Fibroblast of the aortic adventitia (primary cell): ENCODE measurements at regions not wholly inside any gene's neighbourhood (a gene's known extent, or its start where the extent isn't known, plus 50 kb on each side); places are given as distances from the start of the nearest gene placed in this dataset.

ENCODE experiments used
- DNase-seq: peaks from one replicate; pipeline ENCODE4 v3.0.0-alpha.2; 2010; ENCODE audit warnings: low read depth
- H3K4me3 ChIP-seq: 2 replicates; pipeline ENCODE4 v1.5.1; 2011; ENCODE audit warnings: low read depth, mild to moderate bottlenecking, control low read depth, low read length, moderate library complexity
- TF ChIP-seq, protein P1 (sequence below): IDR thresholded peaks from 2 replicates; pipeline ENCODE4 v1.5.1; 2011; ENCODE audit warnings: mild to moderate bottlenecking, low read length, control low read depth, inconsistent platforms; ENCODE audit not compliant: insufficient read depth

DNA sequence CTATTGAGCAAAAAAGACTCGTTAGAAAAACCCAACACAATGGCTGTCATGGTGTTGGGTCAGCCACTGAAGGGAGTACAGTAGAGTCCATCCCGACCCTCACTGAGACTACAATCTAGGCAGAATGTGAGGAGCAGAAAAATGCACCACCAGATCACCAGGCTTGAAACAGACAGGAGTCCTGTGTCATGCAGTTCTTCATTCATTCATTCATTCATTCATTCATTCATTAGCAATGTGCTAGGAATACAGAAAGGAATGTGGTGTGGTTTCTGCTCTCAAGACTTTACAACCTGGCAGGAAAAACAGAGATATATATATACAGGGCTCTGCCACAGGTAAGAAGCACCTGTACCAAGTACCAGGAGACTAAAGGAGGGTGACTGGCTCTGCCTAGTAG lies 392.3 kb downstream of the OMA1 start:
- DNase-seq = no peak
- TF ChIP-seq, protein P1, sequence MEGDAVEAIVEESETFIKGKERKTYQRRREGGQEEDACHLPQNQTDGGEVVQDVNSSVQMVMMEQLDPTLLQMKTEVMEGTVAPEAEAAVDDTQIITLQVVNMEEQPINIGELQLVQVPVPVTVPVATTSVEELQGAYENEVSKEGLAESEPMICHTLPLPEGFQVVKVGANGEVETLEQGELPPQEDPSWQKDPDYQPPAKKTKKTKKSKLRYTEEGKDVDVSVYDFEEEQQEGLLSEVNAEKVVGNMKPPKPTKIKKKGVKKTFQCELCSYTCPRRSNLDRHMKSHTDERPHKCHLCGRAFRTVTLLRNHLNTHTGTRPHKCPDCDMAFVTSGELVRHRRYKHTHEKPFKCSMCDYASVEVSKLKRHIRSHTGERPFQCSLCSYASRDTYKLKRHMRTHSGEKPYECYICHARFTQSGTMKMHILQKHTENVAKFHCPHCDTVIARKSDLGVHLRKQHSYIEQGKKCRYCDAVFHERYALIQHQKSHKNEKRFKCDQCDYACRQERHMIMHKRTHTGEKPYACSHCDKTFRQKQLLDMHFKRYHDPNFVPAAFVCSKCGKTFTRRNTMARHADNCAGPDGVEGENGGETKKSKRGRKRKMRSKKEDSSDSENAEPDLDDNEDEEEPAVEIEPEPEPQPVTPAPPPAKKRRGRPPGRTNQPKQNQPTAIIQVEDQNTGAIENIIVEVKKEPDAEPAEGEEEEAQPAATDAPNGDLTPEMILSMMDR = no peak
- no peak overlapping the region for H3K4me3 ChIP-seq

GRCh38 chr1:58152697-58153096 lies 393.8 kb downstream of the OMA1 start:
- no peak overlapping the region for H3K4me3 ChIP-seq
- TF ChIP-seq, protein P1 = no peak
- DNase-seq = no peak

GRCh38 chr1:58149271-58149812 lies 397.2 kb downstream of the OMA1 start:
- no peak overlapping the region for H3K4me3 ChIP-seq
- DNase-seq = no peak
- TF ChIP-seq, protein P1 = no peak

GRCh38 chr1:58144698-58145270 lies 401.7 kb downstream of the OMA1 start:
- no peak overlapping the region for H3K4me3 ChIP-seq
- no peak for DNase-seq
- TF ChIP-seq, protein P1 = no peak

DNA sequence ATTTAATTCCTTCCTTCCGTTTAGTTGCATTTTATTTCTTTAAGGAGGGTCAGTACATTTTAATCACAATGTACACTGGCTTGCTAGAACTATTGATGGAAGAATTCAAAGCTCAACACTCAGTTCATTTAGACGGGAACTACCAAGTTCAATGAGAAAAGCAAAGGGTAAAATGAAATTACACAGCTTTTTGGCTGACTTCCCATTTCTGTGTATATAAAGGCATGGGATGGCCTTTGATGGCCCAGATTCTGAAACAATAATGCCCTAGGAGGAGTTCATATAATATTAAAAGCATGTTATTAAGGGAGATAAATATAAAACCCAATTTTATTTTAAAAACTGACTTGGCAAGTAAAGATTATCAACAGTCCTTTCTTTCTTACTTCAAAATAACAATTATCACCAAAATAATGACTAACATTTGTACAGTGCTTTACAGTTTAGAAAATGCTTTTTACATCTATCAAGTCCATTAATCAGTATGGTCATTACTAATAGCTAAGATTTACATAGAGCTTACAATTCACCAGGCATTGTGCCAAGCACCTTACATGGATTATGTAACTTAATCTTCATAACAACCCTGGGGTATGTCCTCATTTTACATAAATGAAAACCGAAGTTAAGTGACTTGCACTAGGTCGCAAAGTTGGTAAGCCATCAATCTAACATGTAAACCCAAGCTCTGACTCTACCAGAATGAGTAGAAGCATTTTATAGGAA lies 402.4 kb downstream of the OMA1 start:
- TF ChIP-seq, protein P1 = no peak
- H3K4me3 ChIP-seq = no peak overlapping the region
- no peak for DNase-seq

- H3K4me3 ChIP-seq = no peak overlapping the region
- no peak for DNase-seq
- TF ChIP-seq, protein P1 = no peak
Measured at GRCh38 chr1:58136387-58136786, 410.1 kb downstream of the OMA1 start.
